ENCODE measurements at regions not wholly inside any gene's neighbourhood (a gene's known extent, or its start where the extent isn't known, plus 50 kb on each side); places are given as distances from the start of the nearest gene placed in this dataset.

GRCh38 chr5:1643651-1644392 is 120.1 kb upstream of the LPCAT1 start:
- H3K36me3 Mint-ChIP-seq (ENCODE audit: low read depth), result no peaks in the 10 kb centered on the region
- peak; percentile 57 for DNase-seq (ENCODE audit: low spot score)
- H3K4me3 Mint-ChIP-seq (ENCODE audit: unreplicated experiment), result no peak overlapping the region
- H3K9me3 Mint-ChIP-seq (ENCODE audit: low read depth), result no peaks in the 10 kb centered on the region
- peaks cover 42% of the 10 kb centered on the region for H3K27me3 Mint-ChIP-seq (ENCODE audit: low read depth)
- H3K27ac Mint-ChIP-seq (ENCODE audit: unreplicated experiment), result no peak overlapping the region
- peaks cover 9% of the 10 kb centered on the region for H3K4me1 Mint-ChIP-seq (ENCODE audit: low read depth)
- no peak for TF ChIP-seq CTCF (IDR thresholded peaks at IDR 0.05)

- Mint-ChIP-seq H3K36me3 (ENCODE audit: low read depth) (no peaks in the 10 kb centered on the region), H3K27me3 (ENCODE audit: low read depth) (peaks cover 38% of the 10 kb centered on the region), H3K4me3 (ENCODE audit: unreplicated experiment) (no peak overlapping the region), H3K9me3 (ENCODE audit: low read depth) (no peaks in the 10 kb centered on the region), H3K27ac (ENCODE audit: unreplicated experiment) (no peak overlapping the region), H3K4me1 (ENCODE audit: low read depth) (peaks cover 9% of the 10 kb centered on the region)
- TF ChIP-seq CTCF (IDR thresholded peaks at IDR 0.05), result no peak
- DNase-seq (ENCODE audit: low spot score), result peak; percentile 88
Measured at GRCh38 chr5:1642621-1643061, 118.9 kb upstream of the LPCAT1 start.

- DNase-seq (ENCODE audit: low spot score), result no peak
- H3K4me1 Mint-ChIP-seq (ENCODE audit: low read depth), result peaks cover 9% of the 10 kb centered on the region
- no peak overlapping the region for H3K27ac Mint-ChIP-seq (ENCODE audit: unreplicated experiment)
- TF ChIP-seq CTCF (IDR thresholded peaks at IDR 0.05), result no peak
- no peaks in the 10 kb centered on the region for H3K36me3 Mint-ChIP-seq (ENCODE audit: low read depth)
- H3K4me3 Mint-ChIP-seq (ENCODE audit: unreplicated experiment), result no peak overlapping the region
- peaks cover 36% of the 10 kb centered on the region for H3K27me3 Mint-ChIP-seq (ENCODE audit: low read depth)
- no peaks in the 10 kb centered on the region for H3K9me3 Mint-ChIP-seq (ENCODE audit: low read depth)
Measured at GRCh38 chr5:1642221-1642620, 118.5 kb upstream of the LPCAT1 start.

- peaks cover 36% of the 10 kb centered on the region for H3K27me3 Mint-ChIP-seq (ENCODE audit: low read depth)
- peak; percentile 93 for TF ChIP-seq CTCF (IDR thresholded peaks at IDR 0.05)
- H3K9me3 Mint-ChIP-seq (ENCODE audit: low read depth), result no peaks in the 10 kb centered on the region
- peaks cover 9% of the 10 kb centered on the region for H3K4me1 Mint-ChIP-seq (ENCODE audit: low read depth)
- no peaks in the 10 kb centered on the region for H3K36me3 Mint-ChIP-seq (ENCODE audit: low read depth)
- DNase-seq (ENCODE audit: low spot score), result no peak
- H3K27ac Mint-ChIP-seq (ENCODE audit: unreplicated experiment), result no peak overlapping the region
- no peak overlapping the region for H3K4me3 Mint-ChIP-seq (ENCODE audit: unreplicated experiment)
Measured at GRCh38 chr5:1641560-1642166, 117.9 kb upstream of the LPCAT1 start.

GRCh38 chr5:1641041-1641440 is 117.3 kb upstream of the LPCAT1 start:
- Mint-ChIP-seq H3K27ac (ENCODE audit: unreplicated experiment) (no peak overlapping the region), H3K9me3 (ENCODE audit: low read depth) (no peaks in the 10 kb centered on the region), H3K4me3 (ENCODE audit: unreplicated experiment) (no peak overlapping the region), H3K4me1 (ENCODE audit: low read depth) (peaks cover 9% of the 10 kb centered on the region), H3K27me3 (ENCODE audit: low read depth) (peaks cover 34% of the 10 kb centered on the region), H3K36me3 (ENCODE audit: low read depth) (no peaks in the 10 kb centered on the region)
- DNase-seq (ENCODE audit: low spot score), result no peak
- TF ChIP-seq CTCF (IDR thresholded peaks at IDR 0.05), result no peak

All from chondrocyte (in vitro differentiated cells).